Neuronal stem cell (in vitro differentiated cells): ENCODE measurements at regions not wholly inside any gene's neighbourhood (a gene's known extent, or its start where the extent isn't known, plus 50 kb on each side); places are given as distances from the start of the nearest gene placed in this dataset.

Source experiments
- DNase-seq: peaks from one replicate; pipeline ENCODE4 v3.0.0-alpha.2; 2013; ENCODE audit warnings: low spot score
- H2AFZ ChIP-seq: one replicate; pipeline ENCODE4 v1.6.1; 2013; ENCODE audit warnings: mild to moderate bottlenecking, low read length, inconsistent platforms
- H2AK5ac ChIP-seq: 2 replicates; pipeline ENCODE4 v1.6.1; 2013; ENCODE audit warnings: low read depth, mild to moderate bottlenecking, inconsistent platforms, low read length, moderate library complexity, mixed read lengths
- H2BK120ac ChIP-seq: 2 replicates; pipeline ENCODE4 v1.6.1; 2013; ENCODE audit warnings: low read depth, mild to moderate bottlenecking, inconsistent platforms, low read length, moderate library complexity, mixed read lengths
- H2BK12ac ChIP-seq: one replicate; pipeline ENCODE4 v1.6.1; 2013; ENCODE audit warnings: low read length, inconsistent platforms
- H2BK15ac ChIP-seq: 2 replicates; pipeline ENCODE4 v1.6.1; 2013; ENCODE audit warnings: mild to moderate bottlenecking, low read length, inconsistent platforms, mixed read lengths
- H2BK5ac ChIP-seq: one replicate; pipeline ENCODE4 v1.6.1; 2013; ENCODE audit warnings: inconsistent platforms, mild to moderate bottlenecking, low read length, moderate library complexity
- H3K14ac ChIP-seq: one replicate; pipeline ENCODE4 v1.6.1; 2013; ENCODE audit warnings: low read length, inconsistent platforms
- H3K18ac ChIP-seq: 2 replicates; pipeline ENCODE4 v1.6.1; 2013; ENCODE audit warnings: low read length, inconsistent platforms
- H3K23ac ChIP-seq: 2 replicates; pipeline ENCODE4 v1.6.1; 2013; ENCODE audit warnings: low read depth, mild to moderate bottlenecking, mixed read lengths, low read length, inconsistent platforms; ENCODE audit not compliant: poor library complexity
- H3K27ac ChIP-seq: replicated peaks from 3 replicates; pipeline ENCODE4 v1.5.1; 2013; ENCODE audit warnings: low read length, inconsistent platforms
- H3K27me3 ChIP-seq, 3 experiments: 2 replicates each; pipeline ENCODE4 v1.6.1; 2013; ENCODE audit warnings: low read length in 3 of 3, mild to moderate bottlenecking in 2 of 3, inconsistent platforms in 1 of 3, low read depth in 1 of 3, mixed read lengths in 1 of 3, moderate library complexity in 1 of 3; ENCODE audit not compliant: control insufficient read depth in 3 of 3, insufficient read depth in 3 of 3
- H3K36me3 ChIP-seq, 2 donors: replicated peaks in 1 of 2; 2 replicates each; pipeline ENCODE4 v1.6.1; 2013; ENCODE audit warnings: low read length in 2 of 2; ENCODE audit not compliant: control insufficient read depth in 2 of 2, insufficient read depth in 2 of 2
- H3K4ac ChIP-seq: 2 replicates; pipeline ENCODE4 v1.6.1; 2013; ENCODE audit warnings: inconsistent platforms, mild to moderate bottlenecking, low read length, moderate library complexity
- H3K4me1 ChIP-seq, 2 donors: 1 replicate in 1 of 2; 2 replicates in 1 of 2; pipeline ENCODE4 v1.6.1; 2013; ENCODE audit warnings: low read length in 2 of 2, low read depth in 1 of 2; ENCODE audit not compliant: control insufficient read depth in 2 of 2, insufficient read depth in 1 of 2
- H3K4me2 ChIP-seq: one replicate; pipeline ENCODE4 v1.6.1; 2013; ENCODE audit warnings: mild to moderate bottlenecking, low read length, inconsistent platforms; ENCODE audit not compliant: insufficient read depth, poor library complexity, severe bottlenecking
- H3K4me3 ChIP-seq, 2 donors: 2 replicates each; pipeline ENCODE4 v1.5.1; 2013; ENCODE audit warnings: low read length in 2 of 2, mild to moderate bottlenecking in 2 of 2, inconsistent platforms in 1 of 2, moderate library complexity in 1 of 2
- H3K79me1 ChIP-seq: one replicate; pipeline ENCODE4 v1.6.1; 2013; ENCODE audit warnings: low read depth, mild to moderate bottlenecking, inconsistent platforms, low read length, moderate library complexity
- H3K9ac ChIP-seq: one replicate; pipeline ENCODE4 v1.6.1; 2013; ENCODE audit warnings: mild to moderate bottlenecking, low read depth, low read length, inconsistent platforms; ENCODE audit not compliant: poor library complexity
- H3K9me3 ChIP-seq, 2 donors: replicated peaks in 1 of 2; 2 replicates each; pipeline versions ENCODE3 to v1.6.1; 2013; ENCODE audit warnings: low read length in 2 of 2, mild to moderate bottlenecking in 2 of 2, inconsistent platforms in 1 of 2, low read depth in 1 of 2, mixed read lengths in 1 of 2, moderate library complexity in 1 of 2; ENCODE audit not compliant: control insufficient read depth in 2 of 2, insufficient read depth in 1 of 2
- H4K8ac ChIP-seq: one replicate; pipeline ENCODE4 v1.6.1; 2013; ENCODE audit warnings: low read depth, mild to moderate bottlenecking, inconsistent platforms, low read length, moderate library complexity
- H4K91ac ChIP-seq: one replicate; pipeline ENCODE4 v1.6.1; 2013; ENCODE audit warnings: low read length, low read depth, mild to moderate bottlenecking, inconsistent platforms; ENCODE audit not compliant: poor library complexity
- WGBS, 2 donors: extraction: QIAGEN DNeasy Blood & Tissue Kit; methylation state at CpG; one replicate each; pipeline ENCODE4 v1.1.7; 2013; ENCODE audit warnings: missing lambda C conversion rate in 2 of 2, mixed read lengths in 1 of 2; ENCODE audit not compliant: insufficient read length in 2 of 2, insufficient replicate concordance in 1 of 2; ENCODE audit errors: extremely low coverage in 2 of 2; 5-methylcytosine and 5-hydroxymethylcytosine counted together

DNA sequence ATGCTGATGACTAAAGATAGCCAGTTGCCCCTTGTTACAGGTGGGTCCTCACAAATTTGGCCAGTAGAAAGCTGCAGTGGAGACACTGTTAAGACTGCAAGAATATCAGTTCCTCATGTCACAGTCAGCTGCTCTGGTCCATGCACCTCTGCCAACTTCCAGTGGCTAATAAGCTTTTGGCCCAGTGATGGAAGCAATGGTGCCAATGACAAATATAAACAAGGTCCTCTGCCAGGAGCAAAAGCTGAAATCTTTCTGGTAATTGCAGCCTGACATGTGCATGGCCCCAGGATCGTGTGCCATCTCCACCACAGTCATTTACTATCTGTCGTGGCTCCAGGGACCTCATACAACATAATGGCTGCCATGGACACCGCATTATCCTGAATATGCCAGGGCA, 85.4 kb upstream of the TMEM260 start:
- H2AFZ ChIP-seq = no peak overlapping the region
- H2AK5ac ChIP-seq = no peak overlapping the region
- no peak overlapping the region for H3K4me3 ChIP-seq
- H3K4ac ChIP-seq = no peak overlapping the region
- H3K27me3 ChIP-seq = peaks cover 0 to 10% (median 0%) of the 10 kb centered on the region in 3 experiments
- H3K4me1 ChIP-seq = peaks cover 3% of the 10 kb centered on the region in 2 donors
- no peak overlapping the region for H3K4me2 ChIP-seq
- no peak overlapping the region for H2BK12ac ChIP-seq
- no peak overlapping the region for H3K18ac ChIP-seq
- H3K36me3 ChIP-seq = no peaks in the 10 kb centered on the region
- no peak overlapping the region for H3K14ac ChIP-seq
- no peak overlapping the region for H3K23ac ChIP-seq
- H3K79me1 ChIP-seq = no peaks in the 10 kb centered on the region
- no peak overlapping the region for H4K8ac ChIP-seq
- no CpG with 5 or more reads among the region's 3 CpGs for WGBS, 2 donors
- H4K91ac ChIP-seq = no peak overlapping the region
- no peak overlapping the region for H3K9ac ChIP-seq
- H3K9me3 ChIP-seq = no peaks in the 10 kb centered on the region
- no peak overlapping the region for H2BK120ac ChIP-seq
- H2BK5ac ChIP-seq = no peak overlapping the region
- H2BK15ac ChIP-seq = no peak overlapping the region
- DNase-seq = no peak
- H3K27ac ChIP-seq = no peak overlapping the region

GRCh38 chr14:56498112-56498511, 81.5 kb upstream of the TMEM260 start:
- no peak overlapping the region for H2BK5ac ChIP-seq
- H3K18ac ChIP-seq = no peak overlapping the region
- no peak overlapping the region for H3K23ac ChIP-seq
- H2BK12ac ChIP-seq = no peak overlapping the region
- H3K4me2 ChIP-seq = no peak overlapping the region
- no peak overlapping the region for H4K8ac ChIP-seq
- H3K4me3 ChIP-seq = no peak overlapping the region
- H4K91ac ChIP-seq = no peak overlapping the region
- H3K27ac ChIP-seq = no peak overlapping the region
- no peak overlapping the region for H3K4ac ChIP-seq
- no peak overlapping the region for H2AFZ ChIP-seq
- H3K79me1 ChIP-seq = no peaks in the 10 kb centered on the region
- H3K14ac ChIP-seq = no peak overlapping the region
- no CpG with 5 or more reads among the region's 3 CpGs for WGBS, 2 donors
- H3K27me3 ChIP-seq = peaks cover 0 to 9% (median 0%) of the 10 kb centered on the region in 3 experiments
- no peak overlapping the region for H2BK15ac ChIP-seq
- no peak overlapping the region for H3K9ac ChIP-seq
- no peak for DNase-seq
- no peak overlapping the region for H2AK5ac ChIP-seq
- peaks cover 0 to 6% of the 10 kb centered on the region in 2 donors for H3K4me1 ChIP-seq
- H3K9me3 ChIP-seq = no peaks in the 10 kb centered on the region
- no peak overlapping the region for H2BK120ac ChIP-seq
- H3K36me3 ChIP-seq = no peaks in the 10 kb centered on the region

GRCh38 chr14:56501909-56502530, 77.6 kb upstream of the TMEM260 start:
- Histone ChIP-seq H3K4ac (no peak overlapping the region), H2BK120ac (no peak overlapping the region), H3K23ac (no peak overlapping the region), H2BK12ac (no peak overlapping the region), H3K4me1 (peaks cover 0 to 6% of the 10 kb centered on the region in 2 donors), H2AK5ac (no peak overlapping the region), H3K79me1 (no peaks in the 10 kb centered on the region), H2BK5ac (no peak overlapping the region), H3K4me2 (no peak overlapping the region), H2BK15ac (no peak overlapping the region), H3K9me3 (no peaks in the 10 kb centered on the region), H4K8ac (no peak overlapping the region), H3K9ac (no peak overlapping the region), H3K18ac (no peak overlapping the region), H2AFZ (peak overlapping the region; percentile 35), H3K36me3 (no peaks in the 10 kb centered on the region), H4K91ac (no peak overlapping the region), H3K27ac (no peak overlapping the region), H3K27me3 (peaks cover 0 to 12% (median 0%) of the 10 kb centered on the region in 3 experiments), H3K4me3 (no peak overlapping the region), H3K14ac (no peak overlapping the region)
- no CpG with 5 or more reads among the region's 5 CpGs for WGBS, 2 donors
- DNase-seq = no peak

DNA sequence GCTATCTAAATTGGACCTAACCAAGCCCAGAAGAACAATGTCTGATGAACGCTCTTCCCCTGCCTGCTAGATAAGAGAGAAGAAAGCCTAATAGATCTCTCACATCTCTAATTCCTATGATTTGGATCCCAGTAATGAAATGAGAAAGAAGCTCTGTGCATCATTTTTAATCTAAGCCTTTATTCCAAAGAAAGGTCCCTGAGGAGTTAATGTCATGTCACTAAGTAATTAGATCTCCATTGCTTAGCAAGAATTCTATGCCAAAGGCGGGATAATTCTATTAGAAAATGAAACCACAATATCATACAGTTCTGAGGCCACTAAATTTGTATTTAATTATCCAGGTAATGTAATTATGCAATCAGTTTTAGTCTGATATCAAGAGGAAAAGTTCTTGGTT, 74.2 kb upstream of the TMEM260 start:
- Histone ChIP-seq H3K9ac (no peak overlapping the region), H3K23ac (no peak overlapping the region), H3K36me3 (no peaks in the 10 kb centered on the region), H3K14ac (no peak overlapping the region), H4K8ac (no peak overlapping the region), H2BK15ac (no peak overlapping the region), H2BK5ac (no peak overlapping the region), H2AFZ (no peak overlapping the region), H2AK5ac (no peak overlapping the region), H2BK12ac (no peak overlapping the region), H2BK120ac (no peak overlapping the region), H3K18ac (no peak overlapping the region), H3K4me3 (no peak overlapping the region), H3K4me2 (no peak overlapping the region), H3K4me1 (peaks cover 0 to 6% of the 10 kb centered on the region in 2 donors), H3K27ac (no peak overlapping the region), H3K27me3 (peaks cover 0 to 17% (median 0%) of the 10 kb centered on the region in 3 experiments), H4K91ac (no peak overlapping the region), H3K4ac (no peak overlapping the region), H3K79me1 (no peaks in the 10 kb centered on the region), H3K9me3 (no peaks in the 10 kb centered on the region)
- no peak for DNase-seq
- no CpG with 5 or more reads among the region's 2 CpGs for WGBS, 2 donors
